ENCODE measurements at regions not wholly inside any gene's neighbourhood (a gene's known extent, or its start where the extent isn't known, plus 50 kb on each side); places are given as distances from the start of the nearest gene placed in this dataset.
"Not testable (repeated sequence)": the region's sequence is repeated elsewhere in the genome, so short reads cannot be mapped to it uniquely, and the experiment has no call there.

GRCh38 chr2:84170979-84171378 is 288.1 kb downstream of the SUCLG1 start:
- no peak for ATAC-seq
- H3K4me3 ChIP-seq: no peak overlapping the region
- TF ChIP-seq CTCF (IDR thresholded peaks at IDR 0.05): no peak

GRCh38 chr2:84169871-84170270 is 289.2 kb downstream of the SUCLG1 start:
- Histone ChIP-seq H3K36me3 (no peaks in the 10 kb centered on the region), H3K4me3 (no peak overlapping the region), H3K27ac (no peak overlapping the region), H3K9me3 (no peaks in the 10 kb centered on the region), H3K4me1 (no peaks in the 10 kb centered on the region), H3K27me3 (no peaks in the 10 kb centered on the region)
- no peak for ATAC-seq
- no peak for DNase-seq
- TF ChIP-seq CTCF (IDR thresholded peaks at IDR 0.05): no peak
- FAIRE-seq: no peak
- WGBS, 2 donors: 83 to 94% methylated on average over 2 of the region's 2 CpGs
- intact Hi-C loops (cut with DNase I): no loop called here

More at GRCh38 chr2:84170979-84171378, 288.1 kb downstream of the SUCLG1 start:
- WGBS, 2 donors: 64 to 68% methylated on average over 1 of the region's 1 CpG
- DNase-seq: no peak
- Histone ChIP-seq H3K9me3 (no peaks in the 10 kb centered on the region), H3K36me3 (no peaks in the 10 kb centered on the region), H3K27me3 (no peaks in the 10 kb centered on the region), H3K4me1 (no peaks in the 10 kb centered on the region), H3K27ac (no peak overlapping the region)
- intact Hi-C loops (cut with DNase I): no loop called here
- peak; percentile 65 for FAIRE-seq

GRCh38 chr2:84168552-84168951 is 290.5 kb downstream of the SUCLG1 start:
- H3K4me3 ChIP-seq; intact Hi-C loops (cut with DNase I); FAIRE-seq; H3K27me3 ChIP-seq; DNase-seq; H3K27ac ChIP-seq; ATAC-seq; H3K4me1 ChIP-seq; H3K36me3 ChIP-seq; H3K9me3 ChIP-seq: not testable (repeated sequence)
- 46 to 75% methylated on average over 1 of the region's 1 CpG for WGBS, 2 donors

GRCh38 chr2:84165256-84165655 is 293.8 kb downstream of the SUCLG1 start:
- no peaks in the 10 kb centered on the region for H3K9me3 ChIP-seq
- 75 to 83% methylated on average over 2 of the region's 2 CpGs for WGBS, 2 donors
- no peaks in the 10 kb centered on the region for H3K36me3 ChIP-seq
- no peak overlapping the region for H3K4me3 ChIP-seq
- no peak for DNase-seq
- intact Hi-C loops (cut with DNase I): no loop called here
- ATAC-seq: no peak
- no peak for FAIRE-seq
- H3K4me1 ChIP-seq: no peaks in the 10 kb centered on the region
- TF ChIP-seq CTCF (IDR thresholded peaks at IDR 0.05): no peak
- peaks cover 0 to 3% (median 0%) of the 10 kb centered on the region in 4 donors for H3K27me3 ChIP-seq
- H3K27ac ChIP-seq: no peak overlapping the region

- Histone ChIP-seq H3K9me3 (no peaks in the 10 kb centered on the region), H3K4me3 (no peak overlapping the region), H3K27me3 (peaks cover 0 to 3% (median 0%) of the 10 kb centered on the region in 4 donors), H3K4me1 (no peaks in the 10 kb centered on the region), H3K27ac (no peak overlapping the region), H3K36me3 (no peaks in the 10 kb centered on the region)
- ATAC-seq: no peak
- intact Hi-C loops (cut with DNase I): no loop called here
- FAIRE-seq: no peak
- DNase-seq: no peak
- WGBS, 2 donors: 35 to 41% methylated on average over 1 of the region's 1 CpG
- TF ChIP-seq CTCF (IDR thresholded peaks at IDR 0.05): no peak
Measured at GRCh38 chr2:84160453-84160852, 298.6 kb downstream of the SUCLG1 start.

- WGBS, 2 donors: 78 to 85% methylated on average over 2 of the region's 2 CpGs
- no peak for FAIRE-seq
- intact Hi-C loops (cut with DNase I): no loop called here
Measured at GRCh38 chr2:84158605-84159004, 300.5 kb downstream of the SUCLG1 start.

More at GRCh38 chr2:84158605-84159004, 300.5 kb downstream of the SUCLG1 start:
- no peak for TF ChIP-seq CTCF (IDR thresholded peaks at IDR 0.05)
- H3K9me3 ChIP-seq: no peaks in the 10 kb centered on the region
- ATAC-seq (no peak), DNase-seq (no peak)
- peaks cover 0 to 1% (median 0%) of the 10 kb centered on the region in 4 donors for H3K27me3 ChIP-seq
- no peaks in the 10 kb centered on the region for H3K36me3 ChIP-seq
- H3K27ac ChIP-seq: no peak overlapping the region
- H3K4me1 ChIP-seq: no peaks in the 10 kb centered on the region
- no peak overlapping the region for H3K4me3 ChIP-seq

Measured in pancreas (tissue), 10 donors.